Suprapubic skin (tissue), 4 donors: ENCODE measurements at regions not wholly inside any gene's neighbourhood (a gene's known extent, or its start where the extent isn't known, plus 50 kb on each side); places are given as distances from the start of the nearest gene placed in this dataset.

Experiments used
- CTCF ChIP-seq, 2 donors: fragments of 200-600 bp in 1 of 2; fragments of 450-650 bp in 1 of 2; sonication (generic) in 1 of 2; IDR thresholded peaks; one replicate each; pipeline ENCODE4 v1.5.1; 2016 to 2019; ENCODE audit warnings: antibody characterized with exemption in 2 of 2, mild to moderate bottlenecking in 1 of 2, moderate library complexity in 1 of 2
- EP300 ChIP-seq: sonication (generic); formaldehyde crosslinking; IDR thresholded peaks from one replicate; pipeline ENCODE4 v1.6.1; 2017; ENCODE audit warnings: antibody characterized with exemption
- POLR2A ChIP-seq, 2 donors: fragments of 450-650 bp; IDR thresholded peaks; one replicate each; pipeline ENCODE4 v1.6.1; 2017; ENCODE audit warnings: antibody characterized with exemption in 2 of 2, mild to moderate bottlenecking in 2 of 2, moderate library complexity in 2 of 2
- POLR2AphosphoS5 ChIP-seq, 3 donors: sonication (generic); formaldehyde crosslinking; IDR thresholded peaks; one replicate each; pipeline ENCODE4 v1.6.1; 2017; ENCODE audit warnings: antibody characterized with exemption in 3 of 3

- TF ChIP-seq CTCF (IDR thresholded peaks at IDR 0.05), result no peak
- TF ChIP-seq POLR2AphosphoS5 (IDR thresholded peaks at IDR 0.05), result no peak
- TF ChIP-seq POLR2A (IDR thresholded peaks at IDR 0.05), result no peak
- no peak for TF ChIP-seq EP300
Measured at GRCh38 chr13:47175172-47175866, 278.5 kb upstream of the HTR2A start.
